Keratinocyte (primary cell): ENCODE measurements at regions not wholly inside any gene's neighbourhood (a gene's known extent, or its start where the extent isn't known, plus 50 kb on each side); places are given as distances from the start of the nearest gene placed in this dataset.

Experiments
- DNase-seq: peaks from one replicate; pipeline ENCODE4 v3.0.0-alpha.2; 2011; ENCODE audit warnings: low read depth, missing footprints, low spot score
- FAIRE-seq: peaks from 2 replicates; lab custom pipeline; 2011; peaks lifted over from hg19 to GRCh38; lab: Jason Lieb, UNC
- H2AFZ ChIP-seq: 2 replicates; pipeline ENCODE4 v1.6.0; 2012; ENCODE audit warnings: low read length, control low read depth, inconsistent platforms; ENCODE audit not compliant: control insufficient read depth
- H3K27ac ChIP-seq: 2 replicates; pipeline ENCODE4 v1.5.1; 2011; ENCODE audit warnings: low read length; ENCODE audit not compliant: control insufficient read depth, insufficient read depth
- H3K27me3 ChIP-seq: 3 replicates; pipeline ENCODE4 v1.6.0; 2011; ENCODE audit warnings: low read length; ENCODE audit not compliant: control insufficient read depth, insufficient read depth; ENCODE audit errors: extremely low read depth
- H3K36me3 ChIP-seq, 2 experiments: 2 replicates in 1 of 2; 3 replicates in 1 of 2; pipeline ENCODE4 v1.5.1; 2011; ENCODE audit warnings: low read length in 2 of 2, mild to moderate bottlenecking in 1 of 2; ENCODE audit not compliant: control insufficient read depth in 2 of 2, insufficient read depth in 2 of 2; ENCODE audit errors: extremely low read depth in 1 of 2
- H3K4me1 ChIP-seq: 3 replicates; pipeline ENCODE4 v1.5.1; 2011; ENCODE audit warnings: low read length; ENCODE audit not compliant: control insufficient read depth, insufficient read depth; ENCODE audit errors: extremely low read depth
- H3K4me2 ChIP-seq: 3 replicates; pipeline ENCODE4 v1.6.0; 2011; ENCODE audit warnings: low read depth, low read length; ENCODE audit not compliant: control insufficient read depth, insufficient read depth; ENCODE audit errors: extremely low read depth
- H3K4me3 ChIP-seq, 3 experiments: fragments of 200-600 bp in 1 of 3; sonication (generic) in 1 of 3; 2 replicates in 2 of 3; 3 replicates in 1 of 3; pipeline ENCODE4 v1.5.1; 2011 to 2016; ENCODE audit warnings: low read length in 3 of 3, mild to moderate bottlenecking in 3 of 3, control low read depth in 2 of 3, inconsistent platforms in 1 of 3, low read depth in 1 of 3, mixed read lengths in 1 of 3, mixed run types in 1 of 3, moderate library complexity in 1 of 3; ENCODE audit not compliant: control insufficient read depth in 2 of 3, insufficient read depth in 2 of 3; ENCODE audit errors: extremely low read depth in 1 of 3
- H3K79me2 ChIP-seq: 2 replicates; pipeline ENCODE4 v1.6.0; 2012; ENCODE audit warnings: low read length; ENCODE audit not compliant: control insufficient read depth, insufficient read depth
- H3K9ac ChIP-seq: 3 replicates; pipeline ENCODE4 v1.6.0; 2011; ENCODE audit warnings: low read length; ENCODE audit not compliant: control insufficient read depth, insufficient read depth; ENCODE audit errors: extremely low read depth
- H3K9me1 ChIP-seq: 3 replicates; pipeline ENCODE4 v1.6.0; 2011; ENCODE audit warnings: low read length; ENCODE audit not compliant: control insufficient read depth, insufficient read depth; ENCODE audit errors: extremely low read depth
- H3K9me3 ChIP-seq: 2 replicates; pipeline ENCODE4 v1.5.1; 2012; ENCODE audit warnings: low read depth, low read length; ENCODE audit not compliant: control insufficient read depth
- H4K20me1 ChIP-seq: 3 replicates; pipeline ENCODE4 v1.6.0; 2011; ENCODE audit warnings: low read length; ENCODE audit not compliant: control insufficient read depth, insufficient read depth; ENCODE audit errors: extremely low read depth
- CTCF ChIP-seq, 3 experiments: IDR thresholded peaks in 1 of 3; conservative IDR thresholded peaks in 1 of 3; optimal IDR thresholded peaks in 1 of 3; 2 replicates in 2 of 3; 3 replicates in 1 of 3; pipeline versions ENCODE3 to v1.5.1; 2011; ENCODE audit warnings: low read length in 3 of 3, mild to moderate bottlenecking in 3 of 3, moderate library complexity in 2 of 3, control low read depth in 1 of 3, inconsistent platforms in 1 of 3; ENCODE audit not compliant: insufficient read depth in 2 of 3; ENCODE audit errors: extremely low read depth in 1 of 3
- EZH2 ChIP-seq: IDR thresholded peaks from one replicate; pipeline ENCODE4 v1.6.1; 2012; ENCODE audit warnings: inconsistent platforms, mild to moderate bottlenecking, low read length, moderate library complexity
- dilution Hi-C: fragments of 300-500 bp; cut with MboI; formaldehyde crosslinking; loops from one replicate; pipeline ENCODE4 v1.7.0; 2020; ENCODE audit warnings: low sequenced_read_pairs; ENCODE audit not compliant: extremely low pct_ligation_motif_present

- H3K4me3 ChIP-seq, result no peak overlapping the region
- dilution Hi-C loops, result no loop called here
- H3K9ac ChIP-seq, result no peak overlapping the region
- H3K4me1 ChIP-seq, result no peaks in the 10 kb centered on the region
- H3K36me3 ChIP-seq, result no peaks in the 10 kb centered on the region
- no peaks in the 10 kb centered on the region for H4K20me1 ChIP-seq
- TF ChIP-seq CTCF (optimal IDR thresholded peaks at IDR 0.05 in 1 of 3, IDR thresholded peaks at IDR 0.05 in 1 of 3, conservative IDR thresholded peaks at IDR 0.05 in 1 of 3; ENCODE audit: extremely low read depth in 1 of 3, insufficient read depth in 2 of 3, low read length in 3 of 3) (no peak), EZH2 (no peak)
- H2AFZ ChIP-seq, result no peak overlapping the region
- H3K79me2 ChIP-seq, result no peaks in the 10 kb centered on the region
- H3K4me2 ChIP-seq, result no peak overlapping the region
- no peaks in the 10 kb centered on the region for H3K9me1 ChIP-seq
- H3K9me3 ChIP-seq, result no peaks in the 10 kb centered on the region
- no peaks in the 10 kb centered on the region for H3K27me3 ChIP-seq
- no peak for FAIRE-seq
- no peak for DNase-seq
- no peak overlapping the region for H3K27ac ChIP-seq
Measured at GRCh38 chr2:241981076-241981700, 111.7 kb downstream of the RTP5 start.

- H3K27me3 ChIP-seq, result no peaks in the 10 kb centered on the region
- H3K4me2 ChIP-seq, result no peak overlapping the region
- dilution Hi-C loops, result no loop called here
- DNase-seq, result no peak
- H2AFZ ChIP-seq, result no peak overlapping the region
- no peaks in the 10 kb centered on the region for H3K36me3 ChIP-seq
- no peak overlapping the region for H3K4me3 ChIP-seq
- H3K9me1 ChIP-seq, result no peaks in the 10 kb centered on the region
- peaks cover 8% of the 10 kb centered on the region for H3K9me3 ChIP-seq
- no peak overlapping the region for H3K27ac ChIP-seq
- H3K9ac ChIP-seq, result no peak overlapping the region
- H3K79me2 ChIP-seq, result no peaks in the 10 kb centered on the region
- FAIRE-seq, result no peak
- no peak for TF ChIP-seq CTCF (optimal IDR thresholded peaks at IDR 0.05 in 1 of 3, IDR thresholded peaks at IDR 0.05 in 1 of 3, conservative IDR thresholded peaks at IDR 0.05 in 1 of 3; ENCODE audit: extremely low read depth in 1 of 3, insufficient read depth in 2 of 3, low read length in 3 of 3)
- no peaks in the 10 kb centered on the region for H4K20me1 ChIP-seq
- H3K4me1 ChIP-seq, result no peaks in the 10 kb centered on the region
Measured at GRCh38 chr2:241982706-241983570, 113.4 kb downstream of the RTP5 start.
